OCI-LY3 (cell line): ENCODE measurements at regions not wholly inside any gene's neighbourhood (a gene's known extent, or its start where the extent isn't known, plus 50 kb on each side); places are given as distances from the start of the nearest gene placed in this dataset.

Experiments
- EZH2phosphoT487 ChIP-seq: fragments of 200-600 bp; shearing (Covaris generic); IDR thresholded peaks from 2 replicates; pipeline ENCODE4 v1.6.1; 2018; ENCODE audit warnings: antibody characterized with exemption, mixed run types, low read depth
- TF ChIP-seq, protein P1 (sequence below): fragments of 200-600, 300-600 bp; sonication (generic); IDR thresholded peaks from 2 replicates; pipeline ENCODE4 v1.5.1; 2014; ENCODE audit warnings: antibody characterized with exemption, low read length, low read depth

- TF ChIP-seq, protein P1, sequence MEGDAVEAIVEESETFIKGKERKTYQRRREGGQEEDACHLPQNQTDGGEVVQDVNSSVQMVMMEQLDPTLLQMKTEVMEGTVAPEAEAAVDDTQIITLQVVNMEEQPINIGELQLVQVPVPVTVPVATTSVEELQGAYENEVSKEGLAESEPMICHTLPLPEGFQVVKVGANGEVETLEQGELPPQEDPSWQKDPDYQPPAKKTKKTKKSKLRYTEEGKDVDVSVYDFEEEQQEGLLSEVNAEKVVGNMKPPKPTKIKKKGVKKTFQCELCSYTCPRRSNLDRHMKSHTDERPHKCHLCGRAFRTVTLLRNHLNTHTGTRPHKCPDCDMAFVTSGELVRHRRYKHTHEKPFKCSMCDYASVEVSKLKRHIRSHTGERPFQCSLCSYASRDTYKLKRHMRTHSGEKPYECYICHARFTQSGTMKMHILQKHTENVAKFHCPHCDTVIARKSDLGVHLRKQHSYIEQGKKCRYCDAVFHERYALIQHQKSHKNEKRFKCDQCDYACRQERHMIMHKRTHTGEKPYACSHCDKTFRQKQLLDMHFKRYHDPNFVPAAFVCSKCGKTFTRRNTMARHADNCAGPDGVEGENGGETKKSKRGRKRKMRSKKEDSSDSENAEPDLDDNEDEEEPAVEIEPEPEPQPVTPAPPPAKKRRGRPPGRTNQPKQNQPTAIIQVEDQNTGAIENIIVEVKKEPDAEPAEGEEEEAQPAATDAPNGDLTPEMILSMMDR: no peak
- no peak for TF ChIP-seq EZH2phosphoT487
Observed at GRCh38 chr4:19944251-19944650, 307.5 kb upstream of the SLIT2 start.
